HG03135 (cell line): ENCODE measurements at regions not wholly inside any gene's neighbourhood (a gene's known extent, or its start where the extent isn't known, plus 50 kb on each side); places are given as distances from the start of the nearest gene placed in this dataset.

Experiments
- ATAC-seq: cut with Tn5 transposase; IDR thresholded peaks from one replicate; pipeline ENCODE4 v1.9.1; 2021; ENCODE audit warnings: mild to moderate bottlenecking, moderate library complexity; ENCODE audit not compliant: unreplicated experiment

- ATAC-seq, result no peak
These were observed 597.2 kb downstream of the DIAPH3 start for GRCh38 chr13:59566561-59566960.

GRCh38 chr13:59568306-59568705 lies 595.4 kb downstream of the DIAPH3 start:
- ATAC-seq, result no peak

GRCh38 chr13:59570204-59570603 lies 593.5 kb downstream of the DIAPH3 start:
- ATAC-seq, result no peak

GRCh38 chr13:59584101-59584500 lies 579.6 kb downstream of the DIAPH3 start:
- no peak for ATAC-seq

GRCh38 chr13:59584761-59585670 lies 578.7 kb downstream of the DIAPH3 start:
- ATAC-seq, result no peak

- ATAC-seq, result no peak
These were observed 576.7 kb downstream of the DIAPH3 start for GRCh38 chr13:59587030-59587429.

- ATAC-seq, result no peak
These were observed 575.6 kb downstream of the DIAPH3 start for GRCh38 chr13:59587971-59588716.

GRCh38 chr13:59588717-59589067 lies 575.0 kb downstream of the DIAPH3 start:
- ATAC-seq, result no peak

- ATAC-seq, result no peak
These were observed 561.7 kb downstream of the DIAPH3 start for GRCh38 chr13:59601993-59602392.

GRCh38 chr13:59603646-59604045 lies 560.1 kb downstream of the DIAPH3 start:
- no peak for ATAC-seq

- ATAC-seq, result no peak
These were observed 556.6 kb downstream of the DIAPH3 start for GRCh38 chr13:59607172-59607571.

GRCh38 chr13:59607780-59608233 lies 555.9 kb downstream of the DIAPH3 start:
- no peak for ATAC-seq

GRCh38 chr13:59609421-59609820 lies 554.3 kb downstream of the DIAPH3 start:
- no peak for ATAC-seq
